IPS DF 4.7 (cell line): ENCODE measurements at regions not wholly inside any gene's neighbourhood (a gene's known extent, or its start where the extent isn't known, plus 50 kb on each side); places are given as distances from the start of the nearest gene placed in this dataset.

Experiments used
- DNase-seq: peaks from one replicate; pipeline ENCODE4 v3.0.0-alpha.2; 2013; ENCODE audit warnings: low spot score; ENCODE audit errors: extremely low read depth

DNA sequence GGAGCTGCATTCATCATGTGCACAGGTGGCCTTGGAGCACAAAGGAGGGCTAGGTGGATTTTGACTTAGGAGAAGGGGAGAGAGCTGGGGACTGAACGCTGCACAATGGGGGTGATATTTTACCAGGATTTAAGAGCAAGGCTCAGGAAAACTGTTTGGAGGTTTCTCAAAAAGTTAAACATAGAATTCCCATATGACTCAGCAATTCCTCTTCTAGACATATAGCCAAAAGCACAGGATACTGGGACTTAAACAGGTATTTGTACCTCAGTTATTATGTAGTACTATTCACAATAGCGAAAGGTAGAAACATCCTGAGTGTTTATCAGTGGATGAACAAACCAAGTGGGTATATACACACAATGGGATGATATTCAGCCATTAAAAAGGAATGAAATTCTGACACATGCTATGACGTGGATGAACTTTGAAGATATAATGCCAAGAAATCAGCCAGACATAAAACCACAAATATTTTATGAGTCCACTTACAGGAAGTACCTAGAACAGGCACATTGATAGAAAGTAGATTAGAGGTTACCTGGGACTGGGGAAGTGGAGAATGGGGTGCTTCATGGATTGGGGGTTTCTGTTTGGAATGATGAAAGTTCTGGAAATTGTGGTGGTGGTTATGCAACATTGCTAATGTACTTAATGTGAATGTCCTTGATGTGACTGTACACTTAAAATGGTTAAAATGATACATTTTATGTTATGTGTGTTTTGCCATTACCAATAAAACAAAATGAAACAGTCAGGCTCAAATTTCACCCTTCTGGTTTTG is 216.9 kb downstream of the HAUS1 start:
- no peak for DNase-seq

DNA sequence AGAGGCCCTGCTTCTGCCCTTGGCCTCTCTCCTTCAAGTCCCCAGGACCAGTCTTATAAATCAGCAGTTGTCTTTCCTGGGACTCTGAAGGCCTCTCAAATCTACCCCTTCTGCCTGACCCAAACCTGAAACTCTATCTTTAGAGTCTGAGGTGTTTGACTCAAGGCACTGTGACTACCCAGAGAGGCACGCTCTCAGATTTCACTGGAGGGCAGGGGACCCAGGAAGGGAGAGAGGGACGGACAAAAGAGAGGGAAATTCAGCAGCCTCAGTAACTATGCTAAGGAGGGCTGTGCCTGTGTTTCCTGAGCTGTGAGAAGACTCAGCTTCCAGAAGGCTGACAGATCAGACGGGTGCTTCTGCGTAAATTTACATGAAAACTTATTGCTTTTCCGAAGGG is 217.8 kb downstream of the HAUS1 start:
- no peak for DNase-seq

DNA sequence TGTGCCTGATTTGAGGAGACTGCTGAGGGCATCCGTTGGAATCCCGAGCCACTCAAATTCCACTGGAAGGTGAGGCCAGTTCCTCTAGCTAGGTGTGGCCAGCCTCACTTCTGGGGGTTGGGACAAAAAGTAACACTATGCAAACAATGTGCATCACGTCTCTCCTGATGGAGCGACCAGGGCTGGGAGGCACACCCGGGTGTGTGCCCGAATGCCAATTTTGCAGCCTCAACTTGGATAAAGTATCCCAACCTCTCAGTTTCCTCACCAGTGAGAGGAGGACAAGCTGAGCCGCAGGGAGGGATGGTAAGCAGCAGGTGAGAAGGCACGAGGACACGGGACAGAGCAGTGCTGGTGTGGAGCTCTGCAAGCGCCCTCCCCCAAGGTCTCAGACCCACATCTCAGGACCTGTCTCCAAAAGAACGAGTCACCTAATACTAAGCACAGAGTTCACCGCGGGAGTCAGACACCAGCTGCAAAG is 218.3 kb downstream of the HAUS1 start:
- DNase-seq, result no peak

DNA sequence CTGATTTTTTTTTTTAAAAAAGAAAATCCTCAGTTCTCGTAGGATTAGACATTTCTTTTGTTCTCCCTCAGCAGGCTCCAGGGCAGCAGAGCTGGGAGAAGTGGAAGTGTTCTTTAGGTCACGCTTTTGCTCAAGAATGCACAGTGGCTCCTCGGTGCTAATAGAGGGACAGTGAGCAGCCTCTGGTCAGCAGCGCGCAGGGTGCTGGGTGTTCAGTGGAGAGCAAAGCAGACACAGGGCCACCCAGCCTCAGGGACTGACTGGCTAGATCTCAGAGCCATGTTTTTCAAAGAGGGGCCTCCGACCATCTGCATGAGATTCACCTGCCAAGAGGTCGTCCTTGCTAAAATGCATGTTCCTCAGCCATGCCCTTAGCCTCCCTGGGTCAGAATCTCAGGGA is 218.8 kb downstream of the HAUS1 start:
- DNase-seq, result no peak

DNA sequence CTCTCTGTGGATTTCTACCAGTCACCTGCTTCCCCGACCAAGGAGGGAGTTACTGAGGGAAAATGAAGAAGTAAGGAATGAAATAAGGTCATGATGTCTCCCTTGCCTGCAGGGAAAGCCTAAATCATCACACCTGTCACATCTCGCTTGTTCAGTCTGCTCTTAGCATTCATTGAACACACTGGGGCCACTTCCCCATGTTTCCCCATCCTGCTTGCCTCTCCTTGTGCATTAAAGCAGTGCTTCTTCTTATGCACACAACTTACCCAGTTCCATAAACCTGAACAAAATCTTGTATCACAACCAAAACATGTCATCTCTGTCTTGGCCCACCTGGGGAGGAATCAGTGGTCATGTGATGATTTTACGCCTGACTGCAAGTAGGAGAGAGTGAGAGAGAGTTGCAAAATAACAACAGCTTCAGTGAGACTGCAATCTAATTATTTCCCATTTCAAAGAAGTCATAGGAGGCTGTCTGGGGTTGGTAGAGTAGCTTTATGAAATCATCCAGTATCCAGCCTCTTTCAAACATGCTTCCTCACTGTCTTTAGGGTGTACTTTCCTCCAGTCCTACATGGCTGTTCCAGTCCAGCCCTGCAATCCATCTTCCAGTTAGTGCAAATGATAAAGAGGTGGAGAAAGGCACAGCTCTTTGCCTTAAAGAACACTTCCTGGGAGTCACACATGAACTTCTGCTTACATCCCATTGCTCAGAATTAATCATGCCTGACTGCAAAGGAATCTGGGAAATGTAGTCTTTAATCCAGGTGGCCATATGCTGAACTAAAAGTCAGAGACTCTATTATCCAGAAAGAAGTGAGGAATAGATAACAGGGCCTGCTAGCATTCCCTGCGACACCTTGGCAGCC is 220.1 kb downstream of the HAUS1 start:
- no peak for DNase-seq

DNA sequence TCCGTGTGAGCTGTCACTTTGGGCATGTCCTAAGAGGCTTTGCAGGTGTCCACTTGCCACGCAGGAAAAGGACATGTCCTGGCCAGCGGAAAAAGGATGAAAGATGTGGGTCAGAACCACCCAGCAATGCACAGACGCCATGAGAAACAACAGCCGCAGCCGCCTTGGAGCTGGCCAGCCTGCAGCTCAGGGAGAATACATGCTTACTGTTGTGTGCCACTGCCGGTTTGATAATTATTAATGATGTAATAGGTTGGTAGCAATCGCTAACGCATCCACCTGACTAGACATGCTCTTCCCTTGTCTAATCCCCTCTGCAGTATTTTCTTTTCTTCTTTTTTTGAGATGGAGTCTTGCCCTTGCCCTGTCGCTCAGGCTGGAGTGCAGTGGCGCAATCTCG is 221.7 kb downstream of the HAUS1 start:
- no peak for DNase-seq

DNA sequence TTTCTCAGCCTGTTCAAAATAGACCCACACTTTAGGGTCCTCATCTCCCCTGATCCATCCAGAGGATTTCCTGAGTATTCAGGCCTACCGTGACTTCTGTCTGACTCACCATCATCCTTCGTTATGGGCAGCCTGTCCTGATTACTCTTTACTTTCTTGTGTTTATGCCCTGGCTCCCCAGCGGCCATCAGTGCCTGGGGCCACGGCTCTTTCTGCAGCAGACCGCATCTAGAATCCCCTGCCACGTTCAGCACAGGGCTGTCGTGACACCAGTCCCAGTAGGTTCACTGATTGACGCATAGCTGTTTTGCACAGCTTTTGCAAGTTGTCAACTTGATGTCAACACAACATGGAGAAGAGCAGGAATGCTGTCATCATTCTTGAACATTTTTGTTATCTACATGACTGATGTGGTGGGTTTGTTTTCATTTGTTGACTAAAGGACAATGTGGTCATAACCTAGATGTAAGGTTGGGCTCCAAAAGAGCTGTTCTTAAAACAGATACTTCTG is 225.6 kb downstream of the HAUS1 start:
- no peak for DNase-seq

DNA sequence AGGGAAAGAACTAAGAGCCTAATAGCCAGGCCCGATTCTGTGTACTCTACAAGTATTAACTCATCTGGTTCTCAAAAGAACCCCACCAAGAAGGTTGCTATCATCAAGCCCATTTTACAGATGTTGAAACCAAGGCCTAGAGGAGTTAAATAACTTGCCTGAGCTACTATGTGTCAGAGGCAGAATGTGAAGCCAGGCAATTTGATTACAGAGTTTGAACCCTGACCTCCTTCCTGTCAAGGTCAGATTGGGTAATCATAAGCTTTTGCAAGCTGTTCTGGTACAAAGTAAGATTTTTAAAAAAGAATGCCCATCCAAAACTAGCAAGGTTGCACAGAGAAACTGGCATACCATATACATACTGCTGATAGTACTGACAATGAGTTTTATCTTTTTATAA is 227.1 kb downstream of the HAUS1 start:
- no peak for DNase-seq

DNA sequence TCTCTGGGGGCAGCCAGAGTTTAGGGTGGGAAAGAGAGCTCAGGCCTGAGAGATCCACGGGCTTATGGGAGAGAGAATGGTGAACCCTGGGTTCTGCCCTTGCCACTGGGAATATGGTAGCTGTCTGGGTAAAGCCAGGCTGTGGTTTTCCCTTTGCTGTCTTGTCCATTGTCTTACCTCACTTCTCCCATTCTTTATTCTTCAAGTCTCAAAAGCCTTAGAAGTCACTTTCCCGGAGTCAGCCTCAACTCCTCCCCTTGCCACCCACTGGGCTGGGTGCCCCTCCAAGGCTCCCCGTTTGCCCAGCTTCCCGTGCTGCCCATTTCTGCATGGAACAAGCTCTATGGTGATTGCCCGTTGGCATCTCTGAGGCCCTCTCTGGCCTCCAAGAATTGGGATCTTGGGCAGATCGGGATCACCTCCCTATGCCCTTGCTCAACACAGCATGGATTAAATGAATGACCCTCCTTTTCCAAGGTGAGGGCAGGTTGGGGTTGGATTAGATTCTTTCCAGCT is 228.2 kb downstream of the HAUS1 start:
- DNase-seq, result no peak

DNA sequence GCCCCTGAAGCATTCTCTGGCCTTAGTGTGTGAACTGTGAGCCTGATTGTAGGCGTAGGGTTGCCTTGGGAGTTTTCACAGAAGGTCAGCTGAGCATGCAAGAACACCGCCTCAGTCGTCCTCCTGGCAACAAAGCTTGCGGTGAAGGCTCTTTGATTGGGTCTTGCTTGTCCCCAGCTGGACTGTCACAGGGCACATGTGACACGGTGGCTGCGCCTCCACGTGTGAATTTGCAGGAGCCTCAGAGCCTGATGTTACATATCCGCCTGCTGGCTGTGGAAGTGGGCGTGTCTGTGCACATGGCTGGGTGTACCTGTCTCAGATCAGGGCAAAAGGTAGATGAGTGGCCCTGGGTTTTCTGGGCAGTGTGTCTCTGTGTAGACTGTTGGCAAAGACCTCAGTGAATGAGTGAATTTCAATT is 228.7 kb downstream of the HAUS1 start:
- no peak for DNase-seq

DNA sequence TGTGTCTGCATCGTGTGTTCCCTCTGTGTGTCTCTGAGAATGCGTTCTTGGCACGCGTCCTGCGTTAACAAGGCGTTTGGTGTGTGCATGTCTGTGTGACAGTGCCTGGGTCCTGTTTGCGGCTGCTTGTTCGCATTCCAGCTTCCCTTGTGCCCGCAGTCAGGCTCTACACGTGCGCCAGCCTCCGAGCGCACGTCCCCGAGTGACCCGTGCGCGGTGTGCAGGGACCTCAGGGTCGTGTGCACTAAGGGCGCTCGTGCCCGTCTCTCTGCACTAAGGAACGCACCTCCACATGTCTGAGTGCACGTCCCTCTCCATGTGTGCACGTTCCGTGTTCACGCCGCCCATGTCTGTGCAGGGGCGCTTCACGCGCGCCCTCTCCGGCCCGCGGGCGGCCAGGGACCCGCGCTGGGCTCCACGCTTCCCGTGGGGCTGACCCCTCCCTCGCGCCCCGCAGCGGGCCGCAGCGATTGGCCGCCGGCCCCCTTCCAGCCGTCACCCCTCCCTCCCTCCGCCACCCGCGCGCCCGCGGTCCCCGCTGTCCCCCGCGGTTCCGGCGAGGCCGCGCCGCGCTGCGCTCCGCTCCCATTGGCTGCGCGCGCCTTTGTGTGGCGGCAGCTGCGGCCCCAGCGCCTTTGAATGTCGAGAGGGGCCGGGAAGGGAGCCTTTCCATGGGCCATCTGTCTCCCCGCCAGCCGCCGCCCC is 229.4 kb downstream of the HAUS1 start:
- no peak for DNase-seq

DNA sequence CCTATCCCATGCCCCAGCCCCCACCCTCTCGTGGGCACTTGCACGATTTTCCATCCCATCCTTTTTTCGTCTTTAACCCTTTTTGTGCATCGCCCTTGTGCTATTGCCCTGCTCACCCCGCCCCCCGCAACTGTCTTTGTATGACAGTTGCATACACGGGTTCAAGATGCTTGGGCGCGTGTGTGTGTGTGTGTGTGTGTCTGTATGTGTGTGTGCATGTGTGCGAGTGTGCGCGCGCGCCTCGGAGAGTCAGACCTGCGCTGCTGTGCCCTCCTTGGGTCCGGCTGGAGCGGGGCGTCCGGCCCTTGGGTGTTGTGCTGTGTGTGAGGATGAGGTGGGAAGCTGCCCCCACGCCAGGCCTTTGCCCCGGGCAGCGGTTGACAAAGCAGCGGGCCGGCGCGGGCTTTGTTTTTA is 230.7 kb downstream of the HAUS1 start:
- no peak for DNase-seq

DNA sequence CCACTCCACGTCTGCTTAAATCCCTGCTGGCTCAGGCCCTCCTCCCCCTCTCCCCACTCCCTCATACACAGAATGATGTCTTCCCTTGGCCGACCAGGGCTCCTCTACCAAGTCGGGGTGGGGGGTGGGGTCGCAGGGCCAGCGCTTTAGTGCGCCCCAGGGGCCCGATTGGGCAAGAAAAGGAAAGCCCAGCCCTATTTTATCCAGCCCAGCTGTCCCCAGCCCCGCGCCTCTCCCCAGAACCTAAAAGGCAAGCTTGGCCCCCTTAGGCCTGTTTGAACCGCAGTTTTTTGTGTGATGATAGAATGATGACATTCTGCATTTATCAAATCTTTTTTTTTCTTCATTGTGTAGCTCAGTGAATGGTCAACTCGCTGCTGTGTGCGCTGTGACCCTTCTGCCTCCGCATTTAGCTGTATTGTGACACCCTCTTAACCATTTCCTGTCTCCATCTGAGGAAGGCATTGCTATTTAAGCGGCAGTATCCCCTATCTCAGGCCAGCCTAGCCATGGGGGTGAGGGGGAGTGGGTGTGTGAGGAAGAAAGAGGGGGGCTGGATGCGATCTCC is 231.4 kb downstream of the HAUS1 start:
- DNase-seq, result no peak

DNA sequence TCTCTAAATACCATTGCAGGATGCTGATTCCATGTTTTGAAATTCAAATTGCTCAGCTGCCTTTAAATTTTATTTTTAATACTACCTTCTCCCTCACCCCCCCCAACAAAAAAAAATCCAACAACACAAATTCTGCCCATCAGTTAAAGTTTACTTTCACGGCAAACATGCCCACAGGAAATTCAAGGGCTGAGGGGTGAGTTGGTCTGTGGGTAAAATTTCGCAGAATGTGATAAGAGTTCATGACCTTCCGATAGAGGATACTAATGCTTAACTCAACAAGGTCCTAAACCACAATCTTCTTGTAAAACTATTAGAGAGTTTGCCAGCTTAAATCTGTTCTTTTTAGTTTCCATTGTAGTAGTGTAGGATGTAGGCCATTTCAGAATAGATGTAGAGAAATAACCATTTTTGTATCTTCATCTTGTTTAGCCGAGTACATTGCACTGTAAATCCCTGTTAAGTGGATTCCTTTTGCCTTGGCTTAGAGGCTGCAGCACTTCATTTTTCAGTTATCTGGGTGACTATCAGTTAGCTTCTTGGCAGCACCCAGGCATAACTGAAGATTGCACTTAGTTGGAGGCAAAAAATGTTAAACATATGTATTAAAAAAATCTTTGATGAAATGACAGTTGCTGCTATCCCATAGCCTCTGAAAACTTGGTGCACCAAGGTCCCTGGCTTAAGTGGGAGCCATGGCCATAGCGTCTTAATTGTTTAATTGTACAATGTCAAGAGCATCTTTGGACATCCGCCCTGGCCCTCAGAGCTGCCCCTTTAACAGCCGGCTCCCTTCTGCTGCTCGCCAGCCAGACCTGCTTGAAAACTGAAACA is 232.3 kb downstream of the HAUS1 start:
- DNase-seq, result no peak

DNA sequence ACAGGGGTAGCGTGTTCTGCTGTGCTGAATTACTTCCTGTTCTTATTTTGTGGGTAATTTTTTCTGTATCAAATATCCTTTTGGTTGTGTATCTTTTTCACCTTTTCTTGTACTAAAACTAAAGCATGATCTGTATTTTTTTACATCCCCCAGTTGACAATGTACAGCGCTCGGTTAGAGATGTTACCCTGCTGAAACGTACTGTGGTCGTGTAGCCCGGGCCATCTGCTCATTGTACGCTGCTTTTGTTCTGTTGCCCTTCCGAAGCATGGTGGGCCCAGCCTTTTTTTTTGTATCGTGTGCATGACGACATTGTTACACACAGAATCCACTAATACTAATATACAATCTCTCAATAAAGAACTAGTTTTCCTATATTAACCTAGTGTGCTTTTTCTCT is 233.1 kb downstream of the HAUS1 start:
- no peak for DNase-seq

DNA sequence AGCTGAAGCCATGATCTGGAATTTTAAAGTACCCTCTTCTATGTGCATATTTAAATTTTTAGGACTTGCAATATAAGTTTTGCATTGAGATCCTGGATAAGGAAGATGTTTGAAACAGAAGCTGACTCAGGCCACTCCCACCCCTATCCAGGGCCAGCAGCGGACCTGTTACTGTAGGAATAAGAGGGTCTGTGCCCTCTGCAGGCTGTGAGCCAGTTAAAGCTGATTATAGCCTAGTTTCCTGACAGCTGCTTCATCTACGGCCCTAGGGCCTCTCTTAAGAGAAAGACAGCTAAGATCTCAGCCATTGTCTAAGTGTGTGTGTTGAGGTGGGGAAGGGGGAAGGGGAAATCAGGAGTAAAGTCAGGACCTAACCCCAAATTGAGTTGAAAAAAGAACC is 234.0 kb downstream of the HAUS1 start:
- DNase-seq, result no peak

DNA sequence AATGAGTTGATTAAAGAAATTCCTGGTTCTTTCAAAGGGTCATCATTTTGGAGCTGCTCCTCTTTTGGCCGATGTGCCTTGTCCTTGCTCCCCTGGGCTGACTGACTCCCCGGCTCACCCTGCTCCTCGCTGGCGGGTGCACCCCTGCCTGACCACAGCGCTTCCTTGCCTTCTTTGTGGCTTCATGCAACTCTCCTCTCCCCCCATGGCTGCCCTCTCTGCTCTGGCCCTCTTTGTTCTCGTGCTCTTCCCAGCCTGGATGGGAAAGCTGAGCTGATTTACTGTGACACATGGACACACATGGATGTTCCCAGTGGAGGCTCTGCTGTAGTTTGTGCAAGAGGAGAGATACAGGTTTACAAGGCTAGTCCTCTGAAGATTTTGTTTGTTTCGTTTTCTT is 234.6 kb downstream of the HAUS1 start:
- no peak for DNase-seq

DNA sequence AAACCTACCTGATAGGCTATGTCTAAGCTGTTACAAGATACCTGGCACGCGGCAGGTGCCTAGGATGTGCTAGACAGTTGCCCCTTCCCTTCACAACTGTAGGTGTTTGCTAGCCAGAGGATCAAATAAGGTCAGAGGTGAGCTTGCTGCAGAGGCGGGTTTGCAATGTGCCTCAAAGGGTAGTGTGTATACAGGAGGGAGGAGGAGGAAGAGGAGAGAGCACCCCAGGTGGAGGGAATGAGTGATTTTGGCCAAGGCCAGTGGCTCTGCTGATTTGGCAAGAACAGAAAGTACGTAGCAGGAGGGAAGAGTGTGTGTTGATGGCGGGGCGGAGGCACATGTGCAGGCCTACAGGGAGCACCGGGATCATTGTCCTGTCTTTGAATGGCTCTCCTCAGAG is 236.5 kb downstream of the HAUS1 start:
- DNase-seq, result no peak

DNA sequence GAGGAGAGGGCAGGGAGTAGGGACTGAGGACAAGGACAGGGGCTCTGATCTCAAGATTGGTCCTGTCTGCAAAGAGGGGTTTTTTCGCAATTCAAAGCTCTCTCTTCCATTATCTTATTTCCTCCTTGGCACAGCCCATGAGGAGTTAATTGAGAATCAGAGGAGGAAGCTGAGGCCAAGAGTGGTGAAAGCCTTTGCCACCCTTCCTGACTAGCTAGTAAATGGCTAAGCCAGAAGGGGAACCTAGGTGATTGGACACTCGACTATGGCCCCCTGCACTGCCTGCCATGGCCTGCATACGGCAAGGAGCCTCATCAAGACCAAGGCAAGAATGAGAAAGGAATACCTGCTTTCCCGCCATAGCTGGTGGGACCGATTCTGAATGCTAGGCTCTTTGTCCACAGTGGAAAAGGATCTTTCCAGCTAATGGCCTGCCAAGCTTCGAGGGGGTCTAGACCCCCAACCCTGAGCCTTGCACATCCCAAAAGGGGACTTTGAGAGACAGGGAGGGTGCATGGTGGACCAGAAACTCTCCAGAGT is 237.9 kb downstream of the HAUS1 start:
- DNase-seq, result no peak

DNA sequence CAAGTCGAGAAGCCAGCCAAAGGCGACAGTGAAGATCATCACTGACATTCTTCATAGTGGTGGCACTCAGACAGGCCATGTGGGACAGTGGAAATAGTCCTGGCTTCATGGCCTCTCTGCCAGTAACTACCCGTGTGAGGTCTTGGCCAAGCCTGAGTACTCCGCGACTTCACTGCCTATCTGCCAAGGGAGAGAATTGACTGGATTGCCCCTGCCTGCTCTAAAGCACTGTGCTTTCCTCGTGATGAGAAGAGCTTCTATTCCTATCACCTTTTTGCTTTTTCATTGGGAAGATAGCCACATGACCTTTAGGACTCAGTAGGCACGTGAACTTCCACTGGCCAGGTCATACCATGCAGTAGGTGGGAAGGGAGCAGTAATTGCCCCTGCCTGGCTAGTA is 239.3 kb downstream of the HAUS1 start:
- no peak for DNase-seq
